Activated naive CD8-positive, alpha-beta T cell treated with anti-CD3 and anti-CD28 coated beads for 36 hours (primary cell): ENCODE measurements at regions not wholly inside any gene's neighbourhood (a gene's known extent, or its start where the extent isn't known, plus 50 kb on each side); places are given as distances from the start of the nearest gene placed in this dataset.
"Not testable (repeated sequence)": the region's sequence is repeated elsewhere in the genome, so short reads cannot be mapped to it uniquely, and the experiment has no call there.

ENCODE experiments used
- DNase-seq: peaks from one replicate; pipeline ENCODE4 v3.0.0; 2021
- H3K27ac Mint-ChIP-seq: one replicate; pipeline ENCODE4 v1.8.0; 2022; ENCODE audit warnings: mild to moderate bottlenecking, moderate library complexity, mixed read lengths
- H3K27me3 Mint-ChIP-seq: one replicate; pipeline ENCODE4 v1.8.0; 2022; ENCODE audit warnings: mild to moderate bottlenecking, mixed read lengths
- H3K36me3 Mint-ChIP-seq: one replicate; pipeline ENCODE4 v1.8.0; 2021; ENCODE audit warnings: mild to moderate bottlenecking, mixed read lengths
- H3K4me1 Mint-ChIP-seq: one replicate; pipeline ENCODE4 v1.8.0; 2021; ENCODE audit warnings: mixed read lengths
- H3K4me3 Mint-ChIP-seq: one replicate; pipeline ENCODE4 v1.8.0; 2022; ENCODE audit warnings: mild to moderate bottlenecking, moderate library complexity, mixed read lengths
- H3K9me3 Mint-ChIP-seq: one replicate; pipeline ENCODE4 v1.8.0; 2022; ENCODE audit warnings: mixed read lengths

GRCh38 chr4:148842843-148843242 is 400.6 kb upstream of the NR3C2 start:
- Mint-ChIP-seq H3K9me3 (no peaks in the 10 kb centered on the region), H3K36me3 (peaks cover 1% of the 10 kb centered on the region), H3K27me3 (no peaks in the 10 kb centered on the region), H3K4me1 (no peaks in the 10 kb centered on the region), H3K27ac (no peak overlapping the region), H3K4me3 (no peak overlapping the region)
- DNase-seq: no peak

- not testable (repeated sequence) for H3K9me3 Mint-ChIP-seq, H3K4me3 Mint-ChIP-seq, H3K4me1 Mint-ChIP-seq, DNase-seq, H3K27me3 Mint-ChIP-seq, H3K27ac Mint-ChIP-seq, H3K36me3 Mint-ChIP-seq
Measured at GRCh38 chr4:148837571-148837970, 395.4 kb upstream of the NR3C2 start.

- DNase-seq: no peak
- Mint-ChIP-seq H3K9me3 (no peaks in the 10 kb centered on the region), H3K27me3 (no peaks in the 10 kb centered on the region), H3K4me1 (peaks cover 1% of the 10 kb centered on the region), H3K4me3 (no peak overlapping the region), H3K27ac (no peak overlapping the region), H3K36me3 (peaks cover 3% of the 10 kb centered on the region)
Measured at GRCh38 chr4:148834804-148835631, 392.8 kb upstream of the NR3C2 start.

DNA sequence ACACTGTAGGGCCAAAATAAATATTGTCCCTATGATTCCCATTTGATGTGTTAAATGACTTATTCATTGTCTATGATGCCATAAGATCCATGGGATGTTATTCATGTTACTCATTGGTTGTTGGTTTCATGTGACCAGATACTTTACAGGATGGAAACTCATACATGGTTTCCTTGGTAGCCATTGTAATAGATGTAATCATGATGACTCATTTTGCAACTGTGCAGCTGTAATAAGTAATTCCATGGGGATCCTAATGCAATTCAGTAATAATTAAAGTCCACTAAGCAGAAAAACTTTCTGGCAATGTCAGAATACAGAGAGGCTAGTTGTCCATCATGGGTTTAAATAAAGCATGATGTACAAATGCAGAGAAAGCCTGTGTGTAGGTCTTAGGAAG is 389.7 kb upstream of the NR3C2 start:
- DNase-seq: no peak
- H3K27me3 Mint-ChIP-seq: no peaks in the 10 kb centered on the region
- peaks cover 1% of the 10 kb centered on the region for H3K4me1 Mint-ChIP-seq
- no peaks in the 10 kb centered on the region for H3K36me3 Mint-ChIP-seq
- H3K27ac Mint-ChIP-seq: no peak overlapping the region
- H3K4me3 Mint-ChIP-seq: no peak overlapping the region
- no peaks in the 10 kb centered on the region for H3K9me3 Mint-ChIP-seq

- Mint-ChIP-seq H3K9me3 (no peaks in the 10 kb centered on the region), H3K27me3 (no peaks in the 10 kb centered on the region), H3K36me3 (no peaks in the 10 kb centered on the region), H3K27ac (no peak overlapping the region), H3K4me1 (no peaks in the 10 kb centered on the region), H3K4me3 (no peak overlapping the region)
- no peak for DNase-seq
Measured at GRCh38 chr4:148828291-148828690, 386.1 kb upstream of the NR3C2 start.

DNA sequence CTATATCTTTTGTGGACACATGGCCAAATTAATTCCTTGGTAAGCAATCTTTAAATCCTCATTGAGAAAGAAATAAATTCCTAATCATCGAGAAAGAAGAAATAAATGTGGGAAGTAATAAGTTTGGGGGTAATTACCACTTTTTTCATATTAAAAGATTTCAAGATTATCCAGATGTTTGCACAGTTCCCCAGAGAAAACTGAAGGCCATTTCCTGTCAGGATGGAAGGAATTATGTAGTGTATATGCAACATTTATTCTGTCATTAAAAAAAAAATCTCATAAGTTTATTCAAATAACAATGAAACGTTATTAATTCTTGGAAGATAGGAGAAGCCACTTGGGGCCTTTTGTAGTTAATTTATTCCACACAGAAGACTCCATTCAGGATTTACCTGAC is 385.6 kb upstream of the NR3C2 start:
- no peak overlapping the region for H3K4me3 Mint-ChIP-seq
- H3K36me3 Mint-ChIP-seq: no peaks in the 10 kb centered on the region
- no peaks in the 10 kb centered on the region for H3K4me1 Mint-ChIP-seq
- no peak overlapping the region for H3K27ac Mint-ChIP-seq
- no peak for DNase-seq
- no peaks in the 10 kb centered on the region for H3K9me3 Mint-ChIP-seq
- no peaks in the 10 kb centered on the region for H3K27me3 Mint-ChIP-seq

GRCh38 chr4:148823419-148823769 is 381.2 kb upstream of the NR3C2 start:
- DNase-seq: no peak
- no peaks in the 10 kb centered on the region for H3K4me1 Mint-ChIP-seq
- H3K9me3 Mint-ChIP-seq: no peaks in the 10 kb centered on the region
- no peaks in the 10 kb centered on the region for H3K36me3 Mint-ChIP-seq
- no peaks in the 10 kb centered on the region for H3K27me3 Mint-ChIP-seq
- no peak overlapping the region for H3K27ac Mint-ChIP-seq
- H3K4me3 Mint-ChIP-seq: no peak overlapping the region

- H3K4me1 Mint-ChIP-seq: no peaks in the 10 kb centered on the region
- H3K4me3 Mint-ChIP-seq: no peak overlapping the region
- no peaks in the 10 kb centered on the region for H3K27me3 Mint-ChIP-seq
- DNase-seq: no peak
- H3K36me3 Mint-ChIP-seq: no peaks in the 10 kb centered on the region
- H3K9me3 Mint-ChIP-seq: no peaks in the 10 kb centered on the region
- no peak overlapping the region for H3K27ac Mint-ChIP-seq
Measured at GRCh38 chr4:148822572-148823418, 380.6 kb upstream of the NR3C2 start.

DNA sequence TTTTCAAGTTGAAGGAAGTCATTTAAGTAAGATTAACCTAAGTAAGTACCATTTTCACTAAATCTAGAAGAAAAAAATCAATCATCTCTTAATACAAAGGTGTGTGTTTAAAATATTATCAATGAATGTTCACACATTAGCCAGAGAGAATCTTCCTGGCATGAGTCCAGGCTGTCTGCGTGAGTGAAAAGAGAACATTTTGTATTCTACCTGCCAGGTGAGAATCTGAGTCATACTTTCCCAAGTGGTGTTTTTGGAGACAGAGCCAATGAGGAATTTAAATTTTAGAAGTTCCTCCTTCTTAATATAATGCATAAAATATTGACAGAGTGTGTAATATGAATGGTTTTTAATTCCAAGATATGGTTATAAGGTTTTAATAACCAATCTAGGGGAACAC is 371.8 kb upstream of the NR3C2 start:
- peaks cover 4% of the 10 kb centered on the region for H3K9me3 Mint-ChIP-seq
- H3K27ac Mint-ChIP-seq: no peak overlapping the region
- no peak for DNase-seq
- no peak overlapping the region for H3K4me3 Mint-ChIP-seq
- H3K27me3 Mint-ChIP-seq: no peaks in the 10 kb centered on the region
- peaks cover 7% of the 10 kb centered on the region for H3K36me3 Mint-ChIP-seq
- no peaks in the 10 kb centered on the region for H3K4me1 Mint-ChIP-seq

GRCh38 chr4:148813289-148813688 is 371.1 kb upstream of the NR3C2 start:
- Mint-ChIP-seq H3K4me3 (no peak overlapping the region), H3K9me3 (peaks cover 4% of the 10 kb centered on the region), H3K4me1 (no peaks in the 10 kb centered on the region), H3K27me3 (no peaks in the 10 kb centered on the region), H3K27ac (no peak overlapping the region), H3K36me3 (peaks cover 7% of the 10 kb centered on the region)
- DNase-seq: no peak

- peaks cover 3% of the 10 kb centered on the region for H3K27me3 Mint-ChIP-seq
- H3K27ac Mint-ChIP-seq: no peak overlapping the region
- peaks cover 7% of the 10 kb centered on the region for H3K36me3 Mint-ChIP-seq
- H3K4me1 Mint-ChIP-seq: no peaks in the 10 kb centered on the region
- DNase-seq: no peak
- no peak overlapping the region for H3K4me3 Mint-ChIP-seq
- peaks cover 4% of the 10 kb centered on the region for H3K9me3 Mint-ChIP-seq
Measured at GRCh38 chr4:148812101-148812500, 369.9 kb upstream of the NR3C2 start.

GRCh38 chr4:148810461-148810860 is 368.2 kb upstream of the NR3C2 start:
- Mint-ChIP-seq H3K4me1 (no peaks in the 10 kb centered on the region), H3K27ac (no peak overlapping the region)

DNA sequence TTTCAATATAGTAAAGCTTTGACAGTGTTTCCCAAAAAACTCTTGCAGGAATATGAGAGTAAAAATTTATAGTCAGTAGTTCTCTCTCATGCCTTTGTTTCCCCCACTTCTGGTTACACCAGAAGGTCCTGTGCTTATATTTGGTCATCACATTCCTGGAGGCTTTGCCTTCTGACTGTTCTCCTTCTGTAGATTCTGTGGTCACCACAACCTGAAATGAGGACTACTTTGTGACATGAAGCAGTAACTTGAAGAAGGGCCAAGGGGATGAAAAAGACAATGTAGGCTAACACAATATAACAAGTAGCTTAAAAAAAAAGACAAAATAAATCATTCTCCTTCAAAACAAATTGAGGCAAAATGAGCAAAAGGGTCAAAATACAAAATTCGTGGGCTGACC is 366.2 kb upstream of the NR3C2 start:
- Mint-ChIP-seq H3K27me3 (peaks cover 4% of the 10 kb centered on the region), H3K27ac (no peak overlapping the region)

More at GRCh38 chr4:148810461-148810860, 368.2 kb upstream of the NR3C2 start:
- Mint-ChIP-seq H3K36me3 (peaks cover 4% of the 10 kb centered on the region), H3K27me3 (peaks cover 4% of the 10 kb centered on the region), H3K4me3 (no peak overlapping the region), H3K9me3 (peaks cover 8% of the 10 kb centered on the region)
- DNase-seq: no peak

DNA sequence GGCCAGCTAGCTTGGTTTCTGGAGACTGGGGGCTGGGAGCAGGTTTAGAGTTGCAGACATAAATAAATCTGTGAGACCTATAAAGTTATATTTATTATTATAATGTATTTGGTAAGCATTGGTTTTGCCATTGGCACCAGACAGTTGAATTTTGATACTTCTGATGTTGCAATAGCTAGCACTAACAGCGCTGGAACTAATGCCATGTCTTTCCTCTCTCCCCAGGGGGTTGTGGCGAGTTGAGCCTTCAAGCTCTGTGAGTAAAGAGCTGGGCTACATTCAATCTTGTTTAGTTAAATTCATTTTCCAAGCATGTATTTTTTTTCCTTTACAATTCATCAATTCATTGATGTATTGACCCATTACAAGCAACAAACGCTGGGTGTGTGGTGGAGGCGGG is 358.7 kb upstream of the NR3C2 start:
- no peak overlapping the region for H3K27ac Mint-ChIP-seq
- peaks cover 2% of the 10 kb centered on the region for H3K9me3 Mint-ChIP-seq
- H3K27me3 Mint-ChIP-seq: peaks cover 4% of the 10 kb centered on the region
- no peaks in the 10 kb centered on the region for H3K4me1 Mint-ChIP-seq
- H3K36me3 Mint-ChIP-seq: no peaks in the 10 kb centered on the region
- no peak overlapping the region for H3K4me3 Mint-ChIP-seq
- no peak for DNase-seq

More for the DNA sequence above, 366.2 kb upstream of the NR3C2 start:
- peaks cover 4% of the 10 kb centered on the region for H3K36me3 Mint-ChIP-seq
- DNase-seq: no peak
- no peaks in the 10 kb centered on the region for H3K4me1 Mint-ChIP-seq
- peaks cover 8% of the 10 kb centered on the region for H3K9me3 Mint-ChIP-seq
- H3K4me3 Mint-ChIP-seq: no peak overlapping the region

DNA sequence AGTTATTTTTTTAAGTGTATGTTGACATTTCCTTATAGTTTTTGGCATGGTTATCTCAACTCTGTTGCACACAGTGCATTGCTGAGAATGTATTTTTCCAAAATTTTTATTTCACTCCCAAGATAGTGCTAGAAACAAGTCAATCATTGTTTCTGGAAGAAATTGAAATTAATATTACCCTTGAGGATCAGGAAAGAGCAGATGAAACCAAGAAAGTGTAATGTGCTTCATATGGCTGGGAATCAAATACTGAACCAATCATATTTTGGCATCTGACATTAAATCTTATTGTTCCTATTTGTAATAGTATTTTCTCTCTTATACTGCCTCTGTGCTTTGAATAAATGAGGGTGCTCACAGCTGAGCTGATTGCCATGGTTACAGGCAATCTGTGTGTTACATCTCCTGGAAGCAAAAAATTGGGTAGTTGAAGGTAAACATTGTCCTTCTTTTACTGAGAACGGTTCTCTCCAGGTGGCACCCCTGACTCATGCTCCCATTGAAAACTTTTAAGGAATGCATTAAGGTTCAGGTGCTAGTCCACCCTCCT is 358.2 kb upstream of the NR3C2 start:
- H3K36me3 Mint-ChIP-seq: no peaks in the 10 kb centered on the region
- no peaks in the 10 kb centered on the region for H3K9me3 Mint-ChIP-seq
- peaks cover 4% of the 10 kb centered on the region for H3K27me3 Mint-ChIP-seq
- H3K4me1 Mint-ChIP-seq: no peaks in the 10 kb centered on the region
- no peak overlapping the region for H3K27ac Mint-ChIP-seq
- H3K4me3 Mint-ChIP-seq: no peak overlapping the region
- no peak for DNase-seq
